WI38 (cell line): ENCODE measurements at regions not wholly inside any gene's neighbourhood (a gene's known extent, or its start where the extent isn't known, plus 50 kb on each side); places are given as distances from the start of the nearest gene placed in this dataset.

Experiments
- H3K4me3 ChIP-seq: 2 replicates; pipeline ENCODE4 v1.5.1; 2011; ENCODE audit warnings: low read depth, mild to moderate bottlenecking, control low read depth, low read length
- TF ChIP-seq, protein P1 (sequence below): IDR thresholded peaks from 2 replicates; pipeline ENCODE4 v1.5.1; 2012; ENCODE audit warnings: low read depth, mild to moderate bottlenecking, control low read depth, low read length

DNA sequence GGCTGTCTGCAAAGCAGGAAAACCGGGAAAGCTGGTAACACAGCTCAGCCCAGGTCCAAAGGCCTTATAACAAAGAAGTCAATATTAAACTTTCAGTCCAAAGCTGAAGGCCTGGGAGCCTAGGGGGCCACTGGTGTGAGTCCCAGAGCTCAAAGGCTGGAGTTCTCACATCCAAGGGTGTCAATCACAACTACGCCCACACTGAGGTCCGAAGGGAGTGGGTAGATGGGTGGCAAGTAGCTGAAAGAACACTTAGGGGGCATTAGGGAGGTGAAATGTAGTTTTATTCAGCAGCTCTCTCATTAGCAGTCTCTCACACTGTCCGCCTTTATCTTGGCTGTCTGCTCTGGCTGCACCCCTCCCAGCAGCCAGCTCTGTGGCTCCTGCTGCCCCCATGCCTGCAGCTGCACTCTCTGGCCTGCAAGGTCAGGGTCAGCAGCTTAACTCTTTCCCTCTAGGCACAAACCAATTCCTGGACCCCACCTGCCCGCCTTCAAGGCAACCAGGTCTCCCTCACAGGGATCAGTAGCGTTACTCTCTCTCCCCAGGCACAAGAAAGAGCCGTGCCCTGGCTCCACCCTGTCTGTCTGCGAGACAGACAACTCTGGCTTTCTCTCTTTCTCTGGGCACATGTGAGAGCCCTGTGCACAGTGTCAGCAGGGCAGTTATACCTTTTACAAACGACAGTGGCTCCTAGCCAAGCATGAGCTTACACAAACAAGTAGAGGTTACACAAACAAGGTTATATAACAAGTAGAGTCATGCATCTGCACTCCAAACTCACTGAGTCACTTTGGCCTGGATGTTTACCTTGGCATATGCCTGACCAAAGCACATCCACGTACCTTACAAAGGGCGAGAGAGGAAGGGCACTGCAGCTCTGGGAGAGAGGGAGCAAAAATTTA lies 249.4 kb upstream of the PCDH20 start:
- TF ChIP-seq, protein P1, sequence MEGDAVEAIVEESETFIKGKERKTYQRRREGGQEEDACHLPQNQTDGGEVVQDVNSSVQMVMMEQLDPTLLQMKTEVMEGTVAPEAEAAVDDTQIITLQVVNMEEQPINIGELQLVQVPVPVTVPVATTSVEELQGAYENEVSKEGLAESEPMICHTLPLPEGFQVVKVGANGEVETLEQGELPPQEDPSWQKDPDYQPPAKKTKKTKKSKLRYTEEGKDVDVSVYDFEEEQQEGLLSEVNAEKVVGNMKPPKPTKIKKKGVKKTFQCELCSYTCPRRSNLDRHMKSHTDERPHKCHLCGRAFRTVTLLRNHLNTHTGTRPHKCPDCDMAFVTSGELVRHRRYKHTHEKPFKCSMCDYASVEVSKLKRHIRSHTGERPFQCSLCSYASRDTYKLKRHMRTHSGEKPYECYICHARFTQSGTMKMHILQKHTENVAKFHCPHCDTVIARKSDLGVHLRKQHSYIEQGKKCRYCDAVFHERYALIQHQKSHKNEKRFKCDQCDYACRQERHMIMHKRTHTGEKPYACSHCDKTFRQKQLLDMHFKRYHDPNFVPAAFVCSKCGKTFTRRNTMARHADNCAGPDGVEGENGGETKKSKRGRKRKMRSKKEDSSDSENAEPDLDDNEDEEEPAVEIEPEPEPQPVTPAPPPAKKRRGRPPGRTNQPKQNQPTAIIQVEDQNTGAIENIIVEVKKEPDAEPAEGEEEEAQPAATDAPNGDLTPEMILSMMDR, result no peak
- H3K4me3 ChIP-seq, result no peak overlapping the region

DNA sequence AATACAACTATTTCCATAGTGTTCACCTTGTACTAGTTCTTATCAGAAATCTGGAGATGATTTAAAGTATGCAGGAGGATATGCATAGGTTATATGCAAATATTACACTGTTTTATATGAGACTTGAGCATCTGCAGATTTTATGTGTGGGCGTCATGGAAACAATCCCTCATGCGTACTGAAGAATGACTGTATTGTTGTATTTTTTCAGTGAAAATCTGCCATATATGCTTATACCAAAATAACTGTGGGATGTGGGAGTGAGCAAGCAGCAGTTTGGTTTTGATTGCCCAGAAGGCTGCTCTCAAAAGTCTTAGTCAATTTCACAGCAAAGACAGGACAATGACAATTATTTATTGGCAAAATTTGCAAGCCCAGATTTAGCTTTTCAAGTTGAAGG lies 238.8 kb upstream of the PCDH20 start:
- H3K4me3 ChIP-seq, result no peak overlapping the region
- TF ChIP-seq, protein P1, result no peak

DNA sequence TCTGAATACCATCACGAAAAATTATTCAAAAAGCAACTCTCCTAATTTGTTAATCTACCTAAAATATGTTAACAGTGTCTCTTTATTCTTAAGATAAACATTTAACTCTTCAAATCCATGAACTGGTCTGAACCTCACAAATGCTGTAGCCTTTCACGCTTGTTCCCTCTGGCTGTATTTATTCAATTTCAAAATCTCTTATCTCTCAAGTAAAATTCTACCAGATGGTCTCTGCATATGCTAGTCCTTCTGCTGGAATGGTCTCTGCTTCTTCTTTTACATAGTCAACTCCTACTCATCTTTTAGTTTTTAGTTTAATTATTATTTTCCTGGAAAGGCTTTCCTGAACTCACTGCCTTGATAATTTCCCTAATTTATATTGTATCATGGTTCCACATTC lies 232.9 kb upstream of the PCDH20 start:
- H3K4me3 ChIP-seq, result no peak overlapping the region

DNA sequence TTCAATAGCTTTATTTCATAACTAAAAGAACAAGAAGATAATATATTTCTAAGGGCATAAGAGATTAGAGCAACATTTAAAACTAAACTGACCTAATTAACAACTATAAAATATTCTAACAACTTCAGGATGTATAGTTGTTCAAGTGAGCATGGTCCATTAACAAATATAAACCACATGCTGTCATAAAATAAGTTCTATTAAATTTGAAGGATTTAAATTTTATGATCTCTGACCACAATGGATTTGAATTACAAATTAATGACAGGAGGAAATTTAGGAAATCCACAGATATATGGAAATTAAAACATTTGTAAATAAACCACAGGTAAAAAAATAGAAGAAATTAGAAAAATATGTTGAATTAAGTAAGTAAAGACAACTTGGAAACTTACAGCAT lies 196.5 kb upstream of the PCDH20 start:
- TF ChIP-seq, protein P1, result no peak

More for the DNA sequence above, 232.9 kb upstream of the PCDH20 start:
- TF ChIP-seq, protein P1, result no peak

DNA sequence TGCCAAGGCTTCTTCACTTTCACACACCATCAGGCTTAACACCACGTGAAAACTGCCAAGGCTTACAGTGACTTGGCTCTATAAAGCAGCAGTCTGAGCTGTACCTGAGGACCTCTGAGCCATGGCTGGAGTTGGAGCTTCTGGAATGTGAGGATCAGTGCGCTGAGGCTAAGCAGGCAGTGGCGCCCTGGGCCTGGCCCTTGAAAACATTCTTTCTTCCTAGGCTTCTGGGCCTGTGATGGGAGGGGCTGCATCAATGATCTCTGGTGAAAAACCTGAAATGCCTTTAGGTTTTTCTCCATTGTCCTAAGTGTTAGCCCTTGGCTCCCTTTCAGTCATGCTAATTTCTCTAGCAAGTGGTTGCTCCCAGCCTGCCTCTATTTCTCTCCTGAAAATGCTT lies 192.5 kb upstream of the PCDH20 start:
- TF ChIP-seq, protein P1, result no peak
- no peak overlapping the region for H3K4me3 ChIP-seq

More for the DNA sequence above, 196.5 kb upstream of the PCDH20 start:
- no peak overlapping the region for H3K4me3 ChIP-seq

DNA sequence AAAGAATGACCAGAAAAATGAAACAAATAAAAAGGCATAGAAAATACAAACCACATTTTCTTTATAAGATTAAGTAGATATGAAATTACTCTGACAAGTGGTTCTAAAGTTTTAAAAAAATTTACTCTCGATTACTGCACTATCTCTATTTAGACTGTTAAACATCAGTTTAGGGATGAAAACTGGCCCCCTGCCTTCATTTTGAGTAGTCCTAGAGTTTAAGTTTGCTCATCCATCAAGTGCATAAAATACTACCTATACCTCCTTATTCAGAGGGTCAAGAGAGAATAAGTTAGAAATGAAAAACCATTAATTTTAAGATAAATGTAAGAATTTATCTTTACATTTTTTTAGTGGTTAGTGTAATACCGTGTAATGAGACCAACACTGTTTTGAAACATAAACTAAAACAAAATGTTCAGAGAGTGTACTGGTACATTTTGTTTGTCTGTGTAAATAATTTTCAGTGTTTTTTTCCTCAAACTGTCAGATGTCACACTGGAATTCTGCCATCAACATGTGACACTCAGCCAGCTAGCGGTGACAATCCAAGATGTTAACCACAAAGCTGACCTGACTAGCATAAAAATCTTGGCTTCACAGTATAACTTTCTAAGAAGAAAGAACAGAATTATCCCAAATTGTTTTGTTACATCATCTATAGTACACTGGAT lies 184.8 kb upstream of the PCDH20 start:
- H3K4me3 ChIP-seq, result no peak overlapping the region
- TF ChIP-seq, protein P1, result no peak

DNA sequence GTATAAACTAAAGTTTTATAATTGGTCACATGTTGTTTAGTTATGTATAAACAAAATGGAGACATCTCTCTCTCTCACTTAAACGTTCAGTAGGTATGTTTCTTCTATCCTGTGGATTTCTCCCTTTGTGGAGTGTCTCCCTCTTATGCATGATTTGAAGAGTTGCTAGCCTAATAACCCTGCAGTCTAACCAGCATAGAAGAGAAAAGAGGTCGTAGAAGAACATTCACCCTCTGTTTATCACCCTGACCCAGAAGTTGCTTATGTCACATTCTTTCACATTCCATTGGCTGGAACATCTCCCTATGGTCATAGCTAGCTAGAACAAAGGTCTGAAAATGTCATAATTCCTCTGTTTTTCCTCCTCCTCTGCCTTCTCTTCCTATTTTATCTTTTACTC lies 176.8 kb upstream of the PCDH20 start:
- H3K4me3 ChIP-seq, result no peak overlapping the region
- TF ChIP-seq, protein P1, result no peak
